ENCODE measurements at regions not wholly inside any gene's neighbourhood (a gene's known extent, or its start where the extent isn't known, plus 50 kb on each side); places are given as distances from the start of the nearest gene placed in this dataset.
"Not testable (repeated sequence)": the region's sequence is repeated elsewhere in the genome, so short reads cannot be mapped to it uniquely, and the experiment has no call there.

GRCh38 chrY:19644889-19645638 is 99.5 kb downstream of the KDM5D start:
- H3K36me3 Mint-ChIP-seq = no peaks in the 10 kb centered on the region
- no peak overlapping the region for H3K4me3 Mint-ChIP-seq
- no peaks in the 10 kb centered on the region for H3K9me3 Mint-ChIP-seq
- no peaks in the 10 kb centered on the region for H3K4me1 Mint-ChIP-seq
- H3K27ac Mint-ChIP-seq = no peak overlapping the region
- H3K27me3 Mint-ChIP-seq = no peaks in the 10 kb centered on the region

- Mint-ChIP-seq H3K36me3 (peaks cover 3% of the 10 kb centered on the region), H3K4me3 (no peak overlapping the region), H3K4me1 (no peaks in the 10 kb centered on the region), H3K27me3 (no peaks in the 10 kb centered on the region), H3K27ac (no peak overlapping the region), H3K9me3 (no peaks in the 10 kb centered on the region)
Observed at GRCh38 chrY:19637651-19638347, 106.7 kb downstream of the KDM5D start.

GRCh38 chrY:19628926-19629325 is 115.6 kb downstream of the KDM5D start:
- H3K36me3 Mint-ChIP-seq = peaks cover 6% of the 10 kb centered on the region
- H3K4me1 Mint-ChIP-seq = no peaks in the 10 kb centered on the region
- H3K9me3 Mint-ChIP-seq = no peaks in the 10 kb centered on the region
- H3K27me3 Mint-ChIP-seq = peaks cover 3% of the 10 kb centered on the region
- H3K27ac Mint-ChIP-seq = no peak overlapping the region
- H3K4me3 Mint-ChIP-seq = no peak overlapping the region

- Mint-ChIP-seq H3K4me3 (no peak overlapping the region), H3K9me3 (no peaks in the 10 kb centered on the region), H3K27me3 (peaks cover 3% of the 10 kb centered on the region), H3K36me3 (peaks cover 4% of the 10 kb centered on the region), H3K4me1 (no peaks in the 10 kb centered on the region), H3K27ac (no peak overlapping the region)
Observed at GRCh38 chrY:19622392-19622791, 122.1 kb downstream of the KDM5D start.

- no peak overlapping the region for H3K27ac Mint-ChIP-seq
- H3K36me3 Mint-ChIP-seq = peaks cover 2% of the 10 kb centered on the region
- H3K4me3 Mint-ChIP-seq = no peak overlapping the region
- no peaks in the 10 kb centered on the region for H3K4me1 Mint-ChIP-seq
- H3K27me3 Mint-ChIP-seq = peaks cover 1% of the 10 kb centered on the region
- no peaks in the 10 kb centered on the region for H3K9me3 Mint-ChIP-seq
Observed at GRCh38 chrY:19621756-19622155, 122.8 kb downstream of the KDM5D start.

- H3K4me3 Mint-ChIP-seq = no peak overlapping the region
- H3K36me3 Mint-ChIP-seq = peaks cover 9% of the 10 kb centered on the region
- no peaks in the 10 kb centered on the region for H3K4me1 Mint-ChIP-seq
- no peaks in the 10 kb centered on the region for H3K9me3 Mint-ChIP-seq
- no peaks in the 10 kb centered on the region for H3K27me3 Mint-ChIP-seq
- peak overlapping the region; percentile 24 for H3K27ac Mint-ChIP-seq
Observed at GRCh38 chrY:19601113-19601512, 143.4 kb downstream of the KDM5D start.

- no peaks in the 10 kb centered on the region for H3K27me3 Mint-ChIP-seq
- H3K4me3 Mint-ChIP-seq = no peak overlapping the region
- peaks cover 9% of the 10 kb centered on the region for H3K36me3 Mint-ChIP-seq
- no peak overlapping the region for H3K27ac Mint-ChIP-seq
- H3K9me3 Mint-ChIP-seq = no peaks in the 10 kb centered on the region
- H3K4me1 Mint-ChIP-seq = peaks cover 2% of the 10 kb centered on the region
Observed at GRCh38 chrY:19600711-19601110, 143.8 kb downstream of the KDM5D start.

GRCh38 chrY:19590235-19590634 is 154.3 kb downstream of the KDM5D start:
- Mint-ChIP-seq H3K9me3 (no peaks in the 10 kb centered on the region), H3K27me3 (no peaks in the 10 kb centered on the region), H3K4me1 (peaks cover 24% of the 10 kb centered on the region), H3K4me3 (no peak overlapping the region), H3K36me3 (peaks cover 9% of the 10 kb centered on the region), H3K27ac (no peak overlapping the region)

GRCh38 chrY:19589664-19590063 is 154.9 kb downstream of the KDM5D start:
- Mint-ChIP-seq H3K27me3 (no peaks in the 10 kb centered on the region), H3K4me1 (peaks cover 30% of the 10 kb centered on the region), H3K9me3 (no peaks in the 10 kb centered on the region), H3K36me3 (peaks cover 14% of the 10 kb centered on the region), H3K4me3 (no peak overlapping the region), H3K27ac (no peak overlapping the region)

GRCh38 chrY:19587311-19587710 is 157.2 kb downstream of the KDM5D start:
- Mint-ChIP-seq H3K4me1 (peaks cover 41% of the 10 kb centered on the region), H3K4me3 (no peak overlapping the region), H3K9me3 (no peaks in the 10 kb centered on the region), H3K36me3 (peaks cover 13% of the 10 kb centered on the region), H3K27ac (no peak overlapping the region), H3K27me3 (no peaks in the 10 kb centered on the region)

GRCh38 chrY:19580990-19581389 is 163.5 kb downstream of the KDM5D start:
- H3K4me3 Mint-ChIP-seq, H3K27me3 Mint-ChIP-seq, H3K9me3 Mint-ChIP-seq: not testable (repeated sequence)
- H3K27ac Mint-ChIP-seq = peak overlapping the region; percentile 82
- peaks cover 12% of the 10 kb centered on the region for H3K36me3 Mint-ChIP-seq
- peaks cover 51% of the 10 kb centered on the region for H3K4me1 Mint-ChIP-seq

GRCh38 chrY:19578281-19578874 is 166.1 kb downstream of the KDM5D start:
- peaks cover 58% of the 10 kb centered on the region for H3K4me1 Mint-ChIP-seq
- peaks cover 5% of the 10 kb centered on the region for H3K36me3 Mint-ChIP-seq
- H3K27ac Mint-ChIP-seq = no peak overlapping the region
- no peaks in the 10 kb centered on the region for H3K9me3 Mint-ChIP-seq
- H3K27me3 Mint-ChIP-seq = no peaks in the 10 kb centered on the region
- H3K4me3 Mint-ChIP-seq = no peak overlapping the region

GRCh38 chrY:19577250-19577649 is 167.3 kb downstream of the KDM5D start:
- Mint-ChIP-seq H3K4me1 (peaks cover 62% of the 10 kb centered on the region), H3K9me3 (no peaks in the 10 kb centered on the region), H3K4me3 (no peak overlapping the region), H3K27me3 (no peaks in the 10 kb centered on the region), H3K36me3 (peaks cover 8% of the 10 kb centered on the region), H3K27ac (no peak overlapping the region)

- peaks cover 5% of the 10 kb centered on the region for H3K36me3 Mint-ChIP-seq
Observed at GRCh38 chrY:19574939-19575338, 169.6 kb downstream of the KDM5D start.

GRCh38 chrY:19573646-19574045 is 170.9 kb downstream of the KDM5D start:
- Mint-ChIP-seq H3K9me3 (no peaks in the 10 kb centered on the region), H3K4me3 (no peak overlapping the region), H3K27me3 (no peaks in the 10 kb centered on the region), H3K4me1 (peaks cover 62% of the 10 kb centered on the region), H3K27ac (no peak overlapping the region), H3K36me3 (peaks cover 5% of the 10 kb centered on the region)

More at GRCh38 chrY:19574939-19575338, 169.6 kb downstream of the KDM5D start:
- no peaks in the 10 kb centered on the region for H3K9me3 Mint-ChIP-seq
- H3K27me3 Mint-ChIP-seq = no peaks in the 10 kb centered on the region
- H3K27ac Mint-ChIP-seq = no peak overlapping the region
- no peak overlapping the region for H3K4me3 Mint-ChIP-seq
- peaks cover 65% of the 10 kb centered on the region for H3K4me1 Mint-ChIP-seq

- Mint-ChIP-seq H3K36me3 (peaks cover 3% of the 10 kb centered on the region), H3K4me1 (peaks cover 67% of the 10 kb centered on the region), H3K9me3 (no peaks in the 10 kb centered on the region), H3K27me3 (no peaks in the 10 kb centered on the region), H3K27ac (no peak overlapping the region), H3K4me3 (peak overlapping the region; percentile 79)
Observed at GRCh38 chrY:19570999-19571398, 173.5 kb downstream of the KDM5D start.
